A673 (cell line): ENCODE measurements at regions not wholly inside any gene's neighbourhood (a gene's known extent, or its start where the extent isn't known, plus 50 kb on each side); places are given as distances from the start of the nearest gene placed in this dataset.
"Not testable (repeated sequence)": the region's sequence is repeated elsewhere in the genome, so short reads cannot be mapped to it uniquely, and the experiment has no call there.

Experiments
- BruUV-seq: library from RNA; stranded (reverse); fragments of 400-500 nt; replicated peaks from 2 replicates; lab custom pipeline; 2021; lab: Mats Ljungman, UMichigan
- CTCF ChIA-PET: fragments of 300-600 bp; sonication (Branson Sonifier 250); formaldehyde crosslinking; loops from one replicate; lab custom pipeline; 2022; ENCODE audit warnings: antibody characterized with exemption; lab: Charles Lee
- POLR2A ChIA-PET: fragments of 300-600 bp; sonication (Branson Sonifier 250); formaldehyde crosslinking; loops from one replicate; lab custom pipeline; 2022; ENCODE audit warnings: antibody characterized with exemption; ENCODE audit not compliant: low non-redundant PET; lab: Charles Lee
- DNase-seq: peaks from one replicate; pipeline ENCODE4 v3.0.0-alpha.2; 2015; ENCODE audit warnings: low spot score
- H3K27ac ChIP-seq: fragments of 200-600 bp; sonication (generic); 2 replicates; pipeline ENCODE4 v1.5.1; 2016; ENCODE audit warnings: mixed run types, low read depth, mild to moderate bottlenecking, mixed read lengths, antibody characterized with exemption, low read length; ENCODE audit not compliant: poor library complexity, severe bottlenecking
- H3K27me3 ChIP-seq: fragments of 200-600 bp; sonication (generic); replicated peaks from 2 replicates; pipeline ENCODE4 v1.6.1; 2017; ENCODE audit warnings: mixed run types, low read depth, mild to moderate bottlenecking, mixed read lengths, antibody characterized with exemption, low read length; ENCODE audit not compliant: insufficient read depth, poor library complexity
- H3K36me3 ChIP-seq: fragments of 200-600 bp; sonication (generic); 2 replicates; pipeline ENCODE4 v1.6.1; 2016; ENCODE audit warnings: mixed run types, mild to moderate bottlenecking, mixed read lengths, antibody characterized with exemption, low read length; ENCODE audit not compliant: insufficient read depth, poor library complexity, severe bottlenecking
- H3K4me1 ChIP-seq: fragments of 200-600 bp; sonication (generic); 2 replicates; pipeline ENCODE4 v1.6.1; 2017; ENCODE audit warnings: mixed run types, mild to moderate bottlenecking, mixed read lengths, antibody characterized with exemption, low read length; ENCODE audit not compliant: insufficient read depth, poor library complexity, severe bottlenecking
- H3K4me3 ChIP-seq: fragments of 200-600 bp; sonication (generic); 2 replicates; pipeline ENCODE4 v1.5.1; 2016; ENCODE audit warnings: low read depth, mixed run types, mild to moderate bottlenecking, mixed read lengths, low read length; ENCODE audit not compliant: poor library complexity, severe bottlenecking
- H3K9me3 ChIP-seq: fragments of 200-600 bp; sonication (generic); 2 replicates; pipeline ENCODE4 v1.6.1; 2016; ENCODE audit warnings: mixed run types, low read depth, mild to moderate bottlenecking, mixed read lengths, antibody characterized with exemption, low read length; ENCODE audit not compliant: poor library complexity, severe bottlenecking
- CTCF ChIP-seq: fragments of 300-800, 200-600 bp; sonication (generic); conservative IDR thresholded peaks from 2 replicates; pipeline ENCODE4 v1.5.1; 2017; ENCODE audit warnings: low read depth, mild to moderate bottlenecking, antibody characterized with exemption, low read length, moderate library complexity, mixed read lengths
- EZH2 ChIP-seq: fragments of 200-600 bp; sonication (generic); IDR thresholded peaks from 2 replicates; pipeline ENCODE4 v1.6.1; 2017; ENCODE audit warnings: borderline replicate concordance, low read depth, mild to moderate bottlenecking, mixed read lengths, antibody characterized with exemption, low read length; ENCODE audit not compliant: poor library complexity, severe bottlenecking
- intact Hi-C: fragments of 100-400 bp; cut with micrococcal nuclease; formaldehyde crosslinking; loops from one replicate; pipeline ENCODE4 v1.10.0; 2022; ENCODE audit not compliant: unreplicated experiment

GRCh38 chr6:127403636-127404035 lies 55.6 kb downstream of the KIAA0408 start:
- no peak for DNase-seq
- H3K36me3 ChIP-seq, result no peaks in the 10 kb centered on the region
- no peaks in the 10 kb centered on the region for H3K27me3 ChIP-seq
- no peak overlapping the region for H3K27ac ChIP-seq
- H3K4me1 ChIP-seq, result no peaks in the 10 kb centered on the region
- intact Hi-C loops, result no loop called here
- no peaks in the 10 kb centered on the region for H3K9me3 ChIP-seq
- no peak for TF ChIP-seq CTCF
- ChIA-PET POLR2A (no interaction called here), CTCF (no interaction called here)
- BruUV-seq, result no TSS peak
- H3K4me3 ChIP-seq, result no peak overlapping the region

- no peaks in the 10 kb centered on the region for H3K9me3 ChIP-seq
- intact Hi-C loops, result no loop called here
- CTCF ChIA-PET, result no interaction called here
- H3K27ac ChIP-seq, result no peak overlapping the region
- BruUV-seq, result no TSS peak
- POLR2A ChIA-PET, result no interaction called here
- peak; percentile 6 for DNase-seq
- no peaks in the 10 kb centered on the region for H3K36me3 ChIP-seq
- no peaks in the 10 kb centered on the region for H3K27me3 ChIP-seq
- TF ChIP-seq EZH2 (no peak), CTCF (no peak)
- H3K4me3 ChIP-seq, result no peak overlapping the region
- H3K4me1 ChIP-seq, result no peaks in the 10 kb centered on the region
Observed at GRCh38 chr6:127402890-127403617, 56.1 kb downstream of the KIAA0408 start.

- H3K27me3 ChIP-seq, result no peaks in the 10 kb centered on the region
- no peaks in the 10 kb centered on the region for H3K9me3 ChIP-seq
- POLR2A ChIA-PET, result no interaction called here
- BruUV-seq, result no TSS peak
- no peaks in the 10 kb centered on the region for H3K36me3 ChIP-seq
- H3K27ac ChIP-seq, result no peak overlapping the region
- TF ChIP-seq EZH2, result no peak
- TF ChIP-seq CTCF, result no peak
- DNase-seq, result no peak
- CTCF ChIA-PET, result no interaction called here
- no peaks in the 10 kb centered on the region for H3K4me1 ChIP-seq
- H3K4me3 ChIP-seq, result no peak overlapping the region
- intact Hi-C loops, result no loop called here
Observed at GRCh38 chr6:127397729-127398630, 54.6 kb upstream of the ECHDC1 start.

- intact Hi-C loops, BruUV-seq, POLR2A ChIA-PET, H3K4me1 ChIP-seq, H3K27ac ChIP-seq, H3K4me3 ChIP-seq, CTCF ChIA-PET, H3K27me3 ChIP-seq, H3K9me3 ChIP-seq, H3K36me3 ChIP-seq: not testable (repeated sequence)
- DNase-seq, result peak; percentile 23
Observed at GRCh38 chr6:127397171-127397597, 53.8 kb upstream of the ECHDC1 start.
